Mesenchymal stem cell (in vitro differentiated cells and primary cell): ENCODE measurements at regions not wholly inside any gene's neighbourhood (a gene's known extent, or its start where the extent isn't known, plus 50 kb on each side); places are given as distances from the start of the nearest gene placed in this dataset.

Experiments used
- DNase-seq: peaks from one replicate; pipeline ENCODE4 v3.0.0-alpha.2; 2013
- H2AFZ ChIP-seq: one replicate; pipeline ENCODE4 v1.6.1; 2013; ENCODE audit warnings: low read depth, mild to moderate bottlenecking, control low read depth, inconsistent platforms, low read length, moderate library complexity
- H2AK5ac ChIP-seq: 2 replicates; pipeline ENCODE4 v1.6.1; 2013; ENCODE audit warnings: low read length, moderate library complexity, mild to moderate bottlenecking, inconsistent platforms; ENCODE audit not compliant: severe bottlenecking
- H2BK120ac ChIP-seq: one replicate; pipeline ENCODE4 v1.6.1; 2013; ENCODE audit warnings: low read depth, mild to moderate bottlenecking, inconsistent platforms, low read length, moderate library complexity
- H2BK12ac ChIP-seq, 2 experiments: one replicate each; pipeline ENCODE4 v1.6.1; 2013; ENCODE audit warnings: inconsistent platforms in 2 of 2, low read length in 2 of 2, mild to moderate bottlenecking in 2 of 2, moderate library complexity in 2 of 2, control low read depth in 1 of 2
- H2BK15ac ChIP-seq: one replicate; pipeline ENCODE4 v1.6.1; 2013; ENCODE audit warnings: mild to moderate bottlenecking, low read depth, inconsistent platforms; ENCODE audit not compliant: poor library complexity, severe bottlenecking
- H2BK5ac ChIP-seq: 2 replicates; pipeline ENCODE4 v1.6.1; 2013; ENCODE audit warnings: low read depth, mild to moderate bottlenecking, low read length, control low read depth, inconsistent platforms; ENCODE audit not compliant: poor library complexity, severe bottlenecking
- H3K14ac ChIP-seq, 2 experiments: one replicate each; pipeline ENCODE4 v1.6.1; 2013; ENCODE audit warnings: inconsistent platforms in 2 of 2, low read length in 2 of 2, control low read depth in 1 of 2, mild to moderate bottlenecking in 1 of 2, moderate library complexity in 1 of 2
- H3K18ac ChIP-seq, 2 experiments: one replicate each; pipeline ENCODE4 v1.6.1; 2013; ENCODE audit warnings: inconsistent platforms in 2 of 2, low read length in 2 of 2, control low read depth in 1 of 2, low read depth in 1 of 2, mild to moderate bottlenecking in 1 of 2
- H3K23ac ChIP-seq, 2 experiments: one replicate each; pipeline ENCODE4 v1.6.1; 2013; ENCODE audit warnings: inconsistent platforms in 2 of 2, low read length in 2 of 2, mild to moderate bottlenecking in 2 of 2, moderate library complexity in 2 of 2, control low read depth in 1 of 2
- H3K27ac ChIP-seq: 2 replicates; pipeline ENCODE4 v1.5.1; 2013; ENCODE audit warnings: mild to moderate bottlenecking, moderate library complexity, low read length, control low read depth, inconsistent platforms; ENCODE audit not compliant: poor library complexity, severe bottlenecking
- H3K27me3 ChIP-seq, 2 experiments: 2 replicates each; pipeline versions ENCODE4 v1.6.1 to v1.7.0; 2013; ENCODE audit warnings: low read length in 2 of 2, mild to moderate bottlenecking in 2 of 2, moderate library complexity in 2 of 2, control low read depth in 1 of 2, inconsistent platforms in 1 of 2; ENCODE audit not compliant: control insufficient read depth in 1 of 2, insufficient read depth in 1 of 2
- H3K36me3 ChIP-seq, 2 experiments: 2 replicates each; pipeline versions ENCODE4 v1.6.1 to v1.7.0; 2013; ENCODE audit warnings: low read length in 2 of 2, control low read depth in 1 of 2, inconsistent platforms in 1 of 2, low read depth in 1 of 2, mild to moderate bottlenecking in 1 of 2; ENCODE audit not compliant: insufficient read depth in 2 of 2, control insufficient read depth in 1 of 2
- H3K4ac ChIP-seq, 2 experiments: one replicate each; pipeline ENCODE4 v1.6.1; 2013; ENCODE audit warnings: inconsistent platforms in 2 of 2, low read length in 2 of 2, mild to moderate bottlenecking in 2 of 2, moderate library complexity in 2 of 2, control low read depth in 1 of 2, low read depth in 1 of 2
- H3K4me1 ChIP-seq: 2 replicates; pipeline ENCODE4 v1.6.1; 2013; ENCODE audit warnings: low read depth, low read length, control low read depth; ENCODE audit not compliant: control insufficient read depth, insufficient read depth
- H3K4me2 ChIP-seq: 2 replicates; pipeline ENCODE4 v1.6.1; 2013; ENCODE audit warnings: low read length, mild to moderate bottlenecking, inconsistent platforms; ENCODE audit not compliant: poor library complexity, severe bottlenecking
- H3K4me3 ChIP-seq, 2 experiments: 2 replicates each; pipeline versions ENCODE4 v1.5.1 to v1.7.0; 2013; ENCODE audit warnings: low read length in 2 of 2, mild to moderate bottlenecking in 2 of 2, control low read depth in 1 of 2, low read depth in 1 of 2; ENCODE audit not compliant: insufficient read depth in 1 of 2
- H3K79me1 ChIP-seq: replicated peaks from 2 replicates; pipeline ENCODE4 v1.6.1; 2013; ENCODE audit warnings: mild to moderate bottlenecking, control low read depth, low read length, inconsistent platforms; ENCODE audit not compliant: poor library complexity, severe bottlenecking
- H3K9ac ChIP-seq: 2 replicates; pipeline ENCODE4 v1.7.0; 2013; ENCODE audit warnings: mild to moderate bottlenecking, low read length, moderate library complexity
- H3K9me3 ChIP-seq: 2 replicates; pipeline ENCODE4 v1.7.0; 2013; ENCODE audit warnings: mild to moderate bottlenecking, low read length; ENCODE audit not compliant: control insufficient read depth
- H4K8ac ChIP-seq: one replicate; pipeline ENCODE4 v1.6.1; 2013; ENCODE audit warnings: inconsistent platforms, mild to moderate bottlenecking, low read length, moderate library complexity
- H4K91ac ChIP-seq: one replicate; pipeline ENCODE4 v1.6.1; 2013; ENCODE audit warnings: mild to moderate bottlenecking, low read length, inconsistent platforms
- WGBS: methylation state at CpG from one replicate; pipeline ENCODE4 v1.1.7; 2013; ENCODE audit warnings: mixed read lengths; 5-methylcytosine and 5-hydroxymethylcytosine counted together

DNA sequence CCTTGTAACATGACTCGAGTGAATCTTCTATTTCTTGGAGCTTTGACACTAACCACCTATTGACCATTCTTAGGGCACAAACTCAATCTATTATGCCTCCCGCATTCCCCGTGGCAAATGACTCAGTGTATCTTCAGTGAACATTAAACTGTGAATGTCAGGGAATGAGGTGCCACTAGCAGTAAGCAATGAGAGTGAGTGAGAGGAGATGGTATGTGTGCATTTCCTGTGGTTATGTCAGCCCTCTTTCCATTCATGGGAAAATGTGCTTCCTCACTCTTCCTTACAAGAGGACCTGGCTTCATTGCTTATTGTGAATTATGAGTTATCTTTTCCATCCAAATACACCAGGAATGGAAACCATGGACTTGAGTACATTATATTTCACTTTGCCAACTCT is 229.2 kb downstream of the EMP1 start:
- no peak overlapping the region for H3K4me2 ChIP-seq
- H3K4me3 ChIP-seq = no peak overlapping the region
- H3K9ac ChIP-seq = no peak overlapping the region
- peak; percentile 76 for DNase-seq
- H2BK120ac ChIP-seq = no peak overlapping the region
- no peaks in the 10 kb centered on the region for H3K27me3 ChIP-seq
- H2BK12ac ChIP-seq = no peak overlapping the region
- peak overlapping the region; percentile 64 for H3K27ac ChIP-seq
- no peak overlapping the region for H3K23ac ChIP-seq
- H2BK15ac ChIP-seq = no peak overlapping the region
- no peak overlapping the region for H3K4ac ChIP-seq
- peaks cover 7% of the 10 kb centered on the region for H3K9me3 ChIP-seq
- no peak overlapping the region for H2BK5ac ChIP-seq
- 13% methylated on average over 3 of the region's 3 CpGs for WGBS
- H2AFZ ChIP-seq = no peak overlapping the region
- no peaks in the 10 kb centered on the region for H3K79me1 ChIP-seq
- no peak overlapping the region for H2AK5ac ChIP-seq
- no peak overlapping the region for H3K18ac ChIP-seq
- H4K8ac ChIP-seq = no peak overlapping the region
- no peak overlapping the region for H3K14ac ChIP-seq
- no peak overlapping the region for H4K91ac ChIP-seq
- H3K4me1 ChIP-seq = peaks cover 3% of the 10 kb centered on the region
- H3K36me3 ChIP-seq = no peaks in the 10 kb centered on the region

DNA sequence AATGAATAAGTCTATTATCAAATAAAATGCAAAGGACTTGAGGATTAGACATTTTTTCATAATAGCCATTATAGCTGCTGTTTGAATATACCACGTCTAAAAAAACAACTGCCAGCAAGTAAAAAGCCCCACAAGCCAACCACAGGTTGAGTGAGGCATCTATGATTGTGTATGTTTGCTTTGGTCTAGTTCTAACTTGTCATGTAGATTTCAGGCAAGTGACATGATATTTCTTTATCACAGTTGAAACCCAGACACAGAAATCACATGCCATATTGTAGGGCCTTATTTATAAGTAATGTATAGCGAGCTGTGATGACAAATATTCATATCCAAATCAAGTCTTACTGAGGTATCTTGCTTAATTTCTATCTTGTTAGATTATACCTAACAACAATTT is 225.8 kb downstream of the EMP1 start:
- Histone ChIP-seq H2BK120ac (no peak overlapping the region), H2BK12ac (no peak overlapping the region), H3K27ac (no peak overlapping the region), H3K4me3 (no peak overlapping the region), H2BK5ac (no peak overlapping the region), H3K79me1 (no peaks in the 10 kb centered on the region), H3K9me3 (no peaks in the 10 kb centered on the region), H3K4ac (no peak overlapping the region), H2AFZ (no peak overlapping the region), H4K91ac (no peak overlapping the region), H3K23ac (no peak overlapping the region), H3K9ac (no peak overlapping the region), H2BK15ac (no peak overlapping the region), H3K4me2 (no peak overlapping the region), H2AK5ac (no peak overlapping the region), H3K27me3 (no peaks in the 10 kb centered on the region), H3K36me3 (no peaks in the 10 kb centered on the region), H3K18ac (no peak overlapping the region), H4K8ac (no peak overlapping the region), H3K4me1 (peaks cover 3% of the 10 kb centered on the region), H3K14ac (no peak overlapping the region)
- no CpG with 5 or more reads among the region's 2 CpGs for WGBS
- no peak for DNase-seq

DNA sequence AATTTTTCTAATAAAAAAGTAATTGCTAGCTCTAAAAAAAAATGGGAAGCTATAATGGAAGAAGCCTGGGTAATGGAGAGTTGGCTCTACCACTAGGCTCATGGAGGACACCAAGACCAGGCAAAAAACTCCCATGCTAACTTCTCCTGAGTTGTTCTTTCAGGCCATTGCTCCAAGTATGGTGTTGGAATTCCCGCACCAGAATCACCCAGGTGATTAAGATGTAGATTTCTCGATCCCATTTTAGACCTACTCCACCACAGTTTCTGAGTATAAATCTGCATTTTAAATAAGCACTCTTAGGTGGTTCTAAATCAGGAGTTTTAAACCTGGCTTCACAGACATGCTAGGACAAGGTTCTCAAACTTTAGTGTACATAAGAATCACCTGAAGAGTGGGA is 221.0 kb downstream of the EMP1 start:
- Histone ChIP-seq H3K4me3 (no peak overlapping the region), H3K23ac (no peak overlapping the region), H2BK120ac (no peak overlapping the region), H3K4ac (no peak overlapping the region), H2BK12ac (no peak overlapping the region), H3K14ac (no peak overlapping the region), H3K9me3 (peaks cover 6% of the 10 kb centered on the region), H3K79me1 (no peaks in the 10 kb centered on the region), H2AK5ac (no peak overlapping the region), H3K27ac (no peak overlapping the region), H4K91ac (no peak overlapping the region), H3K4me1 (no peaks in the 10 kb centered on the region), H2BK5ac (no peak overlapping the region), H3K36me3 (no peaks in the 10 kb centered on the region), H2AFZ (no peak overlapping the region), H4K8ac (no peak overlapping the region), H2BK15ac (no peak overlapping the region), H3K4me2 (no peak overlapping the region), H3K9ac (no peak overlapping the region), H3K27me3 (no peaks in the 10 kb centered on the region), H3K18ac (no peak overlapping the region)
- no peak for DNase-seq
- 100% methylated on average over 1 of the region's 2 CpGs for WGBS

- Histone ChIP-seq H2AK5ac (no peak overlapping the region), H4K91ac (no peak overlapping the region), H3K4me2 (no peak overlapping the region), H2BK5ac (no peak overlapping the region), H3K23ac (no peak overlapping the region), H3K18ac (no peak overlapping the region), H3K4me3 (no peak overlapping the region), H3K4me1 (no peaks in the 10 kb centered on the region), H2BK120ac (no peak overlapping the region), H3K4ac (no peak overlapping the region), H2AFZ (no peak overlapping the region), H3K27me3 (no peaks in the 10 kb centered on the region), H3K14ac (no peak overlapping the region), H2BK15ac (no peak overlapping the region), H4K8ac (no peak overlapping the region), H3K9ac (no peak overlapping the region), H3K9me3 (peaks cover 51% of the 10 kb centered on the region), H3K79me1 (no peaks in the 10 kb centered on the region), H3K27ac (no peak overlapping the region), H2BK12ac (no peak overlapping the region), H3K36me3 (no peaks in the 10 kb centered on the region)
- DNase-seq = no peak
- 100% methylated on average over 1 of the region's 2 CpGs for WGBS
These were observed 214.8 kb downstream of the EMP1 start for GRCh38 chr12:13411287-13411686.
